ENCODE measurements at regions not wholly inside any gene's neighbourhood (a gene's known extent, or its start where the extent isn't known, plus 50 kb on each side); places are given as distances from the start of the nearest gene placed in this dataset.

- CTCF ChIA-PET, result no interaction called here
- no peak for ATAC-seq (ENCODE audit: low read depth)
- intact Hi-C loops (cut with micrococcal nuclease), result no loop called here
Observed at GRCh38 chr13:22693691-22694090, 487.1 kb upstream of the SGCG start.

More at GRCh38 chr13:22693691-22694090, 487.1 kb upstream of the SGCG start:
- H2BK20ac ChIP-seq (ENCODE audit: low read depth, low read length), result no peak overlapping the region
- H2AFZ ChIP-seq (replicated peaks; ENCODE audit: low read length, poor library complexity), result no peak overlapping the region
- no peak overlapping the region for H4K91ac ChIP-seq (ENCODE audit: insufficient read depth, low read depth, low read length)
- no peaks in the 10 kb centered on the region for H3K4me1 ChIP-seq (ENCODE audit: control insufficient read depth, insufficient read depth, low read length)
- H3K9ac ChIP-seq (ENCODE audit: low read depth, low read length), result no peak overlapping the region
- in situ Hi-C loops (cut with MboI; ENCODE audit: low sequenced_read_pairs) (no loop called here), dilution Hi-C loops (cut with HindIII; ENCODE audit: low sequenced_read_pairs, unreplicated experiment) (no loop called here)
- H3K14ac ChIP-seq (replicated peaks; ENCODE audit: low read depth, low read length), result no peak overlapping the region
- no peak overlapping the region for H3K56ac ChIP-seq (ENCODE audit: extremely low read depth, insufficient read depth, low read length)
- no peak overlapping the region for H3K4me3 ChIP-seq (ENCODE audit: insufficient read depth, low read depth, low read length)
- H2BK120ac ChIP-seq (ENCODE audit: low read depth, low read length), result no peak overlapping the region
- no peak for DNase-seq
- POLR2A ChIA-PET (ENCODE audit: unreplicated experiment), result no interaction called here
- no peak overlapping the region for H3K27ac ChIP-seq (ENCODE audit: insufficient read depth, low read length)
- no peaks in the 10 kb centered on the region for H4K20me1 ChIP-seq (ENCODE audit: insufficient read depth, low read length)
- no TSS peak for BruUV-seq (replicated peaks)
- no peak overlapping the region for H3K4me2 ChIP-seq (ENCODE audit: low read depth, low read length)
- H3K36me3 ChIP-seq (ENCODE audit: control insufficient read depth, insufficient read depth, low read length), result no peaks in the 10 kb centered on the region
- no peak overlapping the region for H2AK9ac ChIP-seq (replicated peaks; ENCODE audit: low read depth, low read length, poor library complexity)
- H3K27me3 ChIP-seq (ENCODE audit: control insufficient read depth, insufficient read depth, low read length), result no peaks in the 10 kb centered on the region
- TF ChIP-seq RFX5 (IDR thresholded peaks at IDR 0.05; ENCODE audit: low read depth, low read length) (no peak), NFE2L2 (IDR thresholded peaks at IDR 0.05; ENCODE audit: low read depth, low read length) (no peak), CHD1 (IDR thresholded peaks at IDR 0.05; ENCODE audit: low read depth, low read length) (no peak), CEBPB (IDR thresholded peaks at IDR 0.05; ENCODE audit: low read depth, low read length) (no peak), USF2 (IDR thresholded peaks at IDR 0.05; ENCODE audit: low read depth, low read length) (no peak), RAD21 (IDR thresholded peaks at IDR 0.05; ENCODE audit: low read length) (no peak), BHLHE40 (IDR thresholded peaks at IDR 0.05; ENCODE audit: low read depth, low read length) (no peak), FOS (IDR thresholded peaks at IDR 0.05; ENCODE audit: low read depth, low read length) (no peak), MAZ (IDR thresholded peaks at IDR 0.05; ENCODE audit: borderline replicate concordance, low read depth, low read length) (no peak), POLR2A (IDR thresholded peaks at IDR 0.05; ENCODE audit: low read depth, low read length) (no peak), SMC3 (IDR thresholded peaks at IDR 0.05; ENCODE audit: low read depth, low read length) (no peak), RCOR1 (IDR thresholded peaks at IDR 0.05; ENCODE audit: insufficient replicate concordance, low read length) (no peak), MAFK (IDR thresholded peaks at IDR 0.05; ENCODE audit: low read depth, low read length) (no peak), ELK1 (IDR thresholded peaks at IDR 0.05; ENCODE audit: borderline replicate concordance, low read depth, low read length) (no peak), CTCF (conservative IDR thresholded peaks at IDR 0.05; ENCODE audit: low read depth, low read length) (no peak)
- H2BK5ac ChIP-seq (ENCODE audit: low read depth, low read length, poor library complexity, severe bottlenecking), result no peak overlapping the region
- H3K79me1 ChIP-seq (ENCODE audit: low read depth in 1 of 2, low read length in 2 of 2), result no peaks in the 10 kb centered on the region
- no peak overlapping the region for H3K23ac ChIP-seq (ENCODE audit: low read depth, low read length)
- H2AK5ac ChIP-seq (ENCODE audit: low read depth, low read length), result no peak overlapping the region
- no peaks in the 10 kb centered on the region for H3K9me1 ChIP-seq (ENCODE audit: insufficient read depth, low read length)
- no peak overlapping the region for H3K4ac ChIP-seq (ENCODE audit: low read depth, low read length)
- H4K8ac ChIP-seq (ENCODE audit: low read depth in 2 of 2, low read length in 2 of 2), result no peak overlapping the region
- no peak overlapping the region for H3K18ac ChIP-seq (ENCODE audit: low read depth, low read length)
- H3K9me3 ChIP-seq (ENCODE audit: control insufficient read depth, insufficient read depth, low read length), result no peaks in the 10 kb centered on the region
- no peak overlapping the region for H4K5ac ChIP-seq (ENCODE audit: low read depth, low read length)
- no peak overlapping the region for H2BK15ac ChIP-seq (ENCODE audit: low read depth, low read length)
